ENCODE measurements at regions not wholly inside any gene's neighbourhood (a gene's known extent, or its start where the extent isn't known, plus 50 kb on each side); places are given as distances from the start of the nearest gene placed in this dataset.

DNA sequence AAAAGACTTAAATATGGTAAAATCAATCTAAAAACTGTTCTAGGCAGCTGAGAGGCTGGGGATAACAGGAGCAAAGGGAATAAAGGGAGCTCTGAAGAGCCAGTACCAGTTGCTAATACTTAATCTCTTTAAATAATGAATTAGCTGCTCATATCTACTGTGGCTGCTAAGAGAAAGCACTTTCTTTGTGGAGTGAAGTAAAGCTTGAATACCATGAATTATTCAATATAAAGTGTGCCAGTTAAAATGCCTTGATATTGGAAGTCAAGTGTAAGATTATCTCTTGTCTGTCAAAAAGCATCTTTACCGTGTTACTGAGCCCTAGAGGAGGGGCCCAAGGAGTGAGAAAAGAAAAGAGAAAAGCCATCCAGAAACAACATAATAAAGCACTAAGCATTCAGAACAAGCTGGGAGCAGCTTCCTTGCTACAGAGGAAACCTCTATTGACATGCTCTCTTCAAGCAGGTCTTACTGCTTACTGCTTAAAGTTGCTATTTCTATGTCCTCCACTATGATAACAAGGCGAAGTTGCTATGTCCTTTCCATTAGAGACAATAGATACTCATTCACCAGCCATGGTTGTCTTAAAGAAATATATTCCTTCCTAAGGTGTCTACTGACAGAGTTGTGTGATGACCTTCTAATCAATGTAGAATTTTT, 297.4 kb downstream of the CETN3 start:
- TF ChIP-seq, protein P1, sequence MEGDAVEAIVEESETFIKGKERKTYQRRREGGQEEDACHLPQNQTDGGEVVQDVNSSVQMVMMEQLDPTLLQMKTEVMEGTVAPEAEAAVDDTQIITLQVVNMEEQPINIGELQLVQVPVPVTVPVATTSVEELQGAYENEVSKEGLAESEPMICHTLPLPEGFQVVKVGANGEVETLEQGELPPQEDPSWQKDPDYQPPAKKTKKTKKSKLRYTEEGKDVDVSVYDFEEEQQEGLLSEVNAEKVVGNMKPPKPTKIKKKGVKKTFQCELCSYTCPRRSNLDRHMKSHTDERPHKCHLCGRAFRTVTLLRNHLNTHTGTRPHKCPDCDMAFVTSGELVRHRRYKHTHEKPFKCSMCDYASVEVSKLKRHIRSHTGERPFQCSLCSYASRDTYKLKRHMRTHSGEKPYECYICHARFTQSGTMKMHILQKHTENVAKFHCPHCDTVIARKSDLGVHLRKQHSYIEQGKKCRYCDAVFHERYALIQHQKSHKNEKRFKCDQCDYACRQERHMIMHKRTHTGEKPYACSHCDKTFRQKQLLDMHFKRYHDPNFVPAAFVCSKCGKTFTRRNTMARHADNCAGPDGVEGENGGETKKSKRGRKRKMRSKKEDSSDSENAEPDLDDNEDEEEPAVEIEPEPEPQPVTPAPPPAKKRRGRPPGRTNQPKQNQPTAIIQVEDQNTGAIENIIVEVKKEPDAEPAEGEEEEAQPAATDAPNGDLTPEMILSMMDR (IDR thresholded peaks at IDR 0.05; ENCODE audit: insufficient read depth, low read length, poor library complexity, severe bottlenecking), result no peak
- TF ChIP-seq EZH2phosphoT487 (conservative IDR thresholded peaks at IDR 0.05; ENCODE audit: low read length), result no peak

Data from SU-DHL-6 (cell line).